MM.1S (cell line): ENCODE measurements at regions not wholly inside any gene's neighbourhood (a gene's known extent, or its start where the extent isn't known, plus 50 kb on each side); places are given as distances from the start of the nearest gene placed in this dataset.

Source experiments
- CTCF ChIP-seq: fragments of 300-600 bp; sonication (generic); IDR thresholded peaks from 2 replicates; pipeline ENCODE4 v1.5.1; 2016; ENCODE audit warnings: antibody characterized with exemption, low read length, mixed read lengths
- EZH2 ChIP-seq: fragments of 300-600 bp; sonication (generic); optimal IDR thresholded peaks from 2 replicates; pipeline ENCODE3; 2017; ENCODE audit warnings: low read depth, mild to moderate bottlenecking, antibody characterized with exemption, low read length, mixed read lengths
- EZH2phosphoT487 ChIP-seq: fragments of 300-600 bp; sonication (generic); IDR thresholded peaks from 2 replicates; pipeline ENCODE4 v1.6.1; 2018; ENCODE audit warnings: antibody characterized with exemption, low read length

GRCh38 chr5:86155796-86156195 is 461.9 kb upstream of the COX7C start:
- TF ChIP-seq EZH2phosphoT487 (no peak), EZH2 (no peak), CTCF (no peak)
